HG03354 (cell line): ENCODE measurements at regions not wholly inside any gene's neighbourhood (a gene's known extent, or its start where the extent isn't known, plus 50 kb on each side); places are given as distances from the start of the nearest gene placed in this dataset.

ENCODE experiments used
- ATAC-seq: cut with Tn5 transposase; IDR thresholded peaks from one replicate; pipeline ENCODE4 v1.9.1; 2021; ENCODE audit warnings: mild to moderate bottlenecking; ENCODE audit not compliant: unreplicated experiment, poor library complexity, severe bottlenecking

DNA sequence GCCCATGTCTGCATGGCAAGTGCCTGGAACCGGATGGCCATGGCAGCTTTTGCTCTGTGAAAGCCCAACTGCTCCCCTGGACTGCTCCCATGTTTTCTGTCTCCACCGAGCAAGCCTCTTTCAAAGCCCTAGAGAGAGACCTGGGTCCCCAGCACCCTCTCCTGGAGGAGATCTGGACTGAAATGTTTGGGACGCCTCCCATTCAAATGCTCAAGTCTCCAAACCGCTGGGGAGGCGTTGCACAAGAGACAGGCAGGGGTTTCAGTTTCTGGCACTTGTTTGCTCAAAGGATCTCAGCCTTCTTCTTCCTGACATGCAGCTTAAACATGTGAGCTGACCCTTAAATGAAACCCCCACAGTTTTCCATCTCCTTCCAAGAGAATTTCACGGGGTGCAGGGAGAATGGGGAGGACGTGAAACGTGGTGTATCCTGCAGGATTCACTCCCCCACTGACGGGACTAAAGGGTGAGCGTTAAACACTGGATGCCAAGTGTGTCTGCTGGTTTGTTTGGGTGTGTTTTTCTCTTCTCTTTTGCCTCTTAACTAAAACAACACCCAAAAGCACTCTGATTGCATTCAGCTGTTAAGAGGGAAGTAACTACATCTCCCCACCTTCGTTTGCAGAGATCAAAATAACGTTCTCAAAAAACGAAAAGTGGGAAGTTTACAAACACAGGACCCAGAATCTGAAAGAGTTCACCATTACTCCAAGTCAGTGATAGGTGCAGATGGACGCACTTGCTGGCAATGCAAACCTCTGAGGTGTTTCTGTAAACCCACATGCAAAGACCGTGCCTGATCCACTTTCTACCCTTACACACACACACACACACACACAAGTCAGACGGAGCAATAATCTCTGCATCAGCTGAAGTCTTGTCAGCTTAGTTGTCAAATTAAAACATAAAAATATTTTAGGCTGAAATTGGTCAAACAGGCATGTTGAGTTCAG lies 256.9 kb downstream of the C16orf95 start:
- ATAC-seq, result no peak

DNA sequence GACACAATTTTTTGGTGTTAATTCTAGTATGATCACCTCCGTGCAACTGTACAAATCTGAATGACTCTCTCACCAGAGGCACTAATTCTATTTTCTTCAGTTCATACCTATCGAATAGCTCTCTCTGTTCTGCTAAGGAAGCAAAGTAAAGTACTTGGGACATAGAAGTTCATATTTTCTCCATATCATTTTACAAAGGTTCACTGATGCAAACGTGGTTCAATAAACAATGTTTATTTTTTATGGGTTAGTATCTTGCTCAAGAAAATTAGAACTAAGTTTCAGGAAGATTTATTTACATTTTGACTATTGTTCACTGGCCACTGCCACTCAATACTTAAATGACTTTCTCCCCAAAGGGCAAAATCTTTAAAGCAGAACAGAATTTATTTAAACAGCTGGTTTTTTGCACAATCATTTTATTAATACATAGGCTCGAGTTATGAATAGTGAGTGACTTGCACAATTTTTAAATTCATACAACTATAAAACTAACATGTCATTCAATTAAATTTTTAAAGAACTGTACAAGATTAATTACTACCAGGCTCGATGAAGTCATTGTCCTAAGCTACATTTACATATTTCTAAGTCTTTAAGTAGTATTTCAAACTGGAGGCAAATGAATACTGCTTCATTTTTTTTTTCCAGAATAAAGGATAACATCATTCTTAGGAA lies 255.8 kb downstream of the C16orf95 start:
- ATAC-seq, result no peak

DNA sequence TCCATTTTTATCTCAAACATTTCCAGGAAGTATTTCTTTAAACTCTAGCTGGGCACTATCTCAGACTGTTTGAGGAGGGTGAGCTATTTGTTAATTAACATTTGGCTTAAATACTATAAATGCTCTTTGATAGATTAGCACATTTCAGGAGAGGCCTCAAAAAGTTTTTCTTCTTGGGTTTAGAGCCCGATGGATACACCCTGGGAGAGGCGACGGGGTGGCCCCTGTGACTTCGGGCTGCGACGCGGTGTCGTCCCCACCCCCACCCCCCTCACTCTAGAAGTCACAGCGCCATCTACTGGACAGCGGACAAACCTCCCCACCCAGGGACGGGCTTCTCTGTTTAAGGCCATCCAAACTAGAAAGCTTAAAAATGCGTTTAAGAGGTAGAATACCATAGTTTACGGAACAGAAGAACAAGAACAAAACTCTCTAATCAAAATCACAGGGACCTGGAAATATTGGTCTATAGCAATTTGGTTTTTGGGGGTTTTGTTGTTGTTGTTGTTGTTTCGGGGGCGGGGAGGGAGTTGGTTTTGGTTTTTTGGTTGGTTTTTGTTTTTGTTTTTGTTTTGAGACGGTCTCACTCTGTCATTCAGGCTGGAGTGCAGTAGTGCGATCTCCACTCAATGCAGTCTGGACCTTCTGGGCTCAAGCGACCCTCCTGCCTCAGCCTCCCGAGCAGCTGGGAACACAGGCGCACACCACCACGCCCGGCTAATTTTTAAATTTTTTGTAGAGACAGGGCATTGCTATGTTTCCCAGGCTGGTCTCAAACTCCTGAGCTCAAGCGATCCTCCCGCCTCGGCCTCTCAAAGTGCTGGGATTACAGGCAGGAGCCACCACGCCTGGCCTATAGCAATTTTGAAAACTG lies 254.4 kb downstream of the C16orf95 start:
- no peak for ATAC-seq

DNA sequence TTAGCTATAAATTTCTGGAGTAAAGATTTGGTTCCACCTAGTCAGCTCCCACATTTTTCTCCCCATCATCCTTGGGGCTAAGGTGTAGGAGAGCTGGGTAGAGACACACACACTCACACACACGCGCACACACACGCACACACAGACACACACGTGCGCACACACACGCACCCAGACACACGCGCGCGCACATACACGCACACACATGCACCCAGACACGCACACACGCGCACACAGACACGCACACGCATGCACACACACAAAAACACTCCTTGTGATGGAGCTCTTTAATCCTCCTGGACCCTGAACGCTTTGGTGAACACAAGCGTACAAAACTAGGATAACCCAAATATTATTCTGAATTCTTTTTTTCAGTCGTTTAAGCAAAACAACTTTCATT lies 253.6 kb downstream of the C16orf95 start:
- no peak for ATAC-seq

DNA sequence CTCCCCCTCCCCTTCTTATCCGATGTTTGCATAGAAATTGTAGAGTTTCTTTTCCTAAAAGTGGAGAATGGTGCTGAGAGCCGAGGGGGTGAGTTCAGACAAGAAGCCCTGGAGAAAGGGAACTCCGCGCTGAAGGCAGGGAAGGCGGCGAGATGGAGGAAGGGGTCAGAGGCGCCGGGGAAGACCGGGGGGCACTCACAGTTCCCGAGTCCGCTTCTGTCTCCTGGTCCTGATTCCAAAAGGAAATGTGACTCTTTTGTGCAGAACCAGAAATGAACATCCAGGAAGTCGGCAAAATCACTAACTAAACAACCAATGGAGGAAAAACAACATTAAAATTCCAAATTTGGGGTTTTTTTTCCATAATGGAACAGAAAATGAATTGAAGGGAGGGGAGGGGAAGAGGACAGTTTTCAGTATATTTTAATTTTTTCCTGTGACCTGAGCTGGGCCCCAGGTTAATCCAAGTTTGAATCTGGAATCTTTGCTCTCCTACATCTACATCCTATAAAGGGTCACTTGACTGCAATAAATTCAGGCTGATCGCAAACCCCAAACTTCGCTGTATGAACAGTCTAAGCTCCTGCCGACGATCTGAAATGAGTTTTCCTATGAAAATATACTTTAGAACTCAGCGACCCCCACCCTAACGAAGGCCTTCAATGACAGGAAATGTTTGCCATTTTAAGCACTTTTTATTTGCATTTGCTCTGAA lies 252.3 kb downstream of the C16orf95 start:
- no peak for ATAC-seq

DNA sequence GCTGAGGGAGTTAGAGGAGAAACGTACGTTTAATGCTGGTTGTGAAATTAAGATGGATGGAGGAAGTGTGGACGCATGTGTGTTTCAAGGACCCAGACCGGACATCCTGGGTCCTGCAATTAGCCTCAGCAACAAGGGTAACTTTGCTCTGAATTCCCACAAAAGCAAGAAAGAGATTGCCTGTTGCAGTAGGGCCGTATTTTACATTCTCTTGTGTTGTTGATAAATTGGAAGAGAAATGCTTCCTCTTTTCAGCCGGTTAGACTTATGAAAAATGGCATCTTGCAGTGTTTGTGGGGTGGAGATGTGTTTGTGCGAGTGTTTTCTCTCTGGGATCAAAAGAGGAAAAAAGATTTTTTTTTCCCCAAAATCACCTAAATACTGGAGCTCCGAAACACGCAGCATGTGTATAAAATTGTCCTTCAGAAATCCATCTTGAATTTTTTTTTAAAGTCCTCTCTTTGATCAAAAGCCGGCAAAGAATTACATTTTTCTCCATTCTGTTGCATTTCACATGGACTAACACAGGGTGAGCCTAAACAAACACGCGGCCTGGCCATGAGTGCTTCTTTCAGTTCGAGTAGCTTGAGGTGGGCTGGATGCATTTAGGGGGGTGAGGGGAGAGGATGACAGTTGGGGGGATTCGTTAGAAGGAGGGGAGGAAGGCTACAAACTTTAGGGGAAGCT lies 251.6 kb downstream of the C16orf95 start:
- no peak for ATAC-seq

DNA sequence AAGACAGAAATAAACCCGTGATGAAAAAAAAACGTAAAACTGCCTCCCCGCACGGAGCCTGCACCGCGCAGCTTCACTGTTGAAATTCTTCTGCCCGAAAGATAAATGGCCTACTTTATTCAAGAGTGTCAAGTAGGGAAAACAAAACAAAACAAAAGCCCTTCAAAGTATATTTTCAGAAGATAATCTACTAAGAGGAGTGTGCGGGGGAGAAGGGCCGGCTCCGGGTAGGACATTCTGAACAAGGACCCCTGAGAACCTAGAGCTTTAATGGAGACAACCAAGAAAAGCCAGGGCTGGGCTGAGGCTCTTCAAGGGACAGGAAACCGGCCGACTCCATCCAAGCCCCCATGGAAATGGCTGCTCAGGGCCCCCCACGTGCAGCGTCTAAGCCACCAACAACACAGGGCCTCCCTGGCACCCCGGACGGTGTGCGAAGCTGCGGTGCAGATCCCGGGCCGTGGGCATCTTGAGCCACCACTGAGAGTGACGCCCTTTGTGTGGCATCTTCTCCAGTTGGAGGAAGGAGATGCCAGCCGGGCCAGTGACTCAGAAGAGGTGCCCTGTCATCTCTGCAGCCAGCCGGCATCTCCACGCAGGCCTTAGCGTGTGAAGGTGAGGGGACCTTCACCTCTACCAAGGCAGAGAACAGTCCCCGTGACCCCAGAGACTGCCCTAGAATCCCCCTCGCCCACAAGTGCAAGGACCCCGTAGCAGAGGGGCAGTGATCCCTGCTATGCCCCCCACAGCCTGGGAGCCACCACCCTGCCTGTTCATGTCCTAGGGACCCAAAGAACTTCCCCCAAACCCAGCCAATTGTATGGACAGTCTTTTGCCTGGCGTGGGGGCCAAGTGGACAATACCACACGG lies 250.8 kb downstream of the C16orf95 start:
- ATAC-seq, result no peak

DNA sequence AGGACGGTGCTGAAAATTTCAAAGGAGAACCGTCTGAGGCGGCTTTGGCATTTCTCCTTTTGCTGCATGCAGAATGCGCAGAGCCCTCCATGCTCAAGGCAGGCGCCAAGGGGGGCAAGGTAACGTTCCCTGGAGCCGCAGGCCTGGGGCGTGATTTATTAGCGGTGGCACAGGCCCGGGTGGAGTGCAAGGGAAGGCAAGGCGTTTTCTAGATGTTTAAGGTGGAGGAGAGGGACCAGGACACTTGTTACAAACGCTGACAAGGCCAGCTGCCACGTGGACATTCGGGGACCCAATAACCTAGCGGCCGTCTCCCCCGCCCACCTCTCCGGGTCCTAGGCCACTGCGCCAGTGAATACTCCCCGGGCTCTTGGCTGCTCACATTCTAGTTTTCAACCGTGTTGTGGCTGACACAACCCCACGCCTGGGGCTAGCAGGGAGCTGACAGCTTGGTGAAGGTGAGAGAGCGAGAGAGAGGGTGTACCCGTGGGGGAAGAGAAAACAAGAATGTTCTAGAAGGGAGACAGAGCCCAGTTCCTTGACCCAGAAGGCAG lies 250.1 kb downstream of the C16orf95 start:
- no peak for ATAC-seq

DNA sequence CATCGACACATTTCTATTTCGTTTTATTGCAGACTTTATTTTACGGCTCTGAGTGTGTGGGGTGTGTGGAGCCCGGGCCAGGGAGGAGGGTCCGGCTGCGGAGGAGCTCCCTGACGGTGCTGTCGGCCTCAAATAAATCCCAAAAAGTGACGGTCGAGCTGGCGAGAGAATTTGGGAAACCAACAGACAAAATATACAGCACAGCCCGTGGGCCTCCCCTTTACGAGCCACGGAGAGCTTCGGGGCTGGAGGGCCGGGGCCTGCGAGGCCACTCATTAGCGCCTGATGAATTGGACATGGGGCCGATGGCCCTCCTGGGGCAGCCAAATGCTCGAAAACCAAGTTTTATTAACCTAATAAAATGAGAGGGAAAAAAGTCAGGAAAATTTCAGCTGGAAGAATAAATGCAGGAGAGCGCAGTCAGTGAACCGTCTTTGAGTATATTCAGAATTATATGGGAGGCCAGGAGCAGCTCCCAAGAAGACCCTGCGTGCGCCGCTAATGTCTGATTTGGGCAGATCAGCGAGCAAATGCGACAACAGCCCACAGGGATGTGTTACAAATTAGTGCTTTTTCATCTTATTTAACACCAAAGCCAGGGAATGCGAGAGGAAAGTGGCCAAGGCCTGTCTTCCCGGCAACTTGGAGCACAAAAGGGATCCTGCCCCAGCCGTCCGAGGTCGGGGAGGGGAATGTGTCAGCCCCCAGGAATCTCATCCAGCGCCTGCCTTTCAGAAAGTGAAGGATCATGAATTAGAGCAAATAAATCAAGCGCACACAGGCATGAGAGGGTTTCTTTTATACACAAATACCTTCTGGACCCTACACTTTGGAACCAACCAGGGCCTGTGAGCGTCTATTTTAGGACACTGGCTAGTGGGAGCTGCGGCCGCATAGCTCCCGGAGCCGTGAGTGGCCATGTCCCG lies 249.1 kb downstream of the C16orf95 start:
- ATAC-seq, result no peak

DNA sequence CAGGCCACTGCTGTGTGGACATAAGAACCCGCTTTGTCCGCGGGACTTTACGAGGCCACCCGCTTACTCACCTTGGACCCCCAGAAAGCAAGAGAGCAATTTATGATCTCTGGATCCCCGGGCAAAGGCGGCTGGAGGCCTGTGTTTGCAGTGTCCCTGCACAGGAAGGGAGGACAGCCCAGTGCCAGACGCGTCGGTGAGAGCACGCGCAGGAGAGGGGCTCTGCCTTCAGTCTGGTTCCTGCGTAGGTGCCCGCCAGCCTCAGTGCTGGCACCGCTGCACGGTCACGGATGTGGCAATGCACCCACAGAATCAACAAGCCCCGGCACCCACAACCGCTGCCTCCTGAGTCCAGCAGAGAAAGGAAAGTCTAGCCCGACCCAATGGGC lies 248.4 kb downstream of the C16orf95 start:
- ATAC-seq, result no peak

DNA sequence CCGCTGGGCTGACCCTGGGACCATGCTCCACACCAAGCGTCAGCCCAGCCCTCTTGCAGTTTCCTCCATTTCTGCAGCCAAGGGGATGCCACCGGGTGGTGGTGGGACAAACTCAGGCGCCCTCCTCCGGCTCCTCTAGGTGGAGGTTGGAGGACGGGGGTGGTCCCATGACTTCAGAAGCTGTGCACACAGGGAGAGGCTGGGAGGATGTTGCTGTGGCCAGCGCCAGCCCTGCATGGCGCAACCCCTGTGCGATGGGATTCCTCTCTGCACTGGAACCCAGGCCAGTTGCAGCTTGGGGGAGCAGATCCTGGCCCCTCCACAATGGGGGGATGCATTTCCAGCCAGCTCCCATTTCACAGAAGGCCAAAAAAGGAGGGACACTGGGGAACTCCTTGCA lies 246.5 kb downstream of the C16orf95 start:
- ATAC-seq, result no peak

DNA sequence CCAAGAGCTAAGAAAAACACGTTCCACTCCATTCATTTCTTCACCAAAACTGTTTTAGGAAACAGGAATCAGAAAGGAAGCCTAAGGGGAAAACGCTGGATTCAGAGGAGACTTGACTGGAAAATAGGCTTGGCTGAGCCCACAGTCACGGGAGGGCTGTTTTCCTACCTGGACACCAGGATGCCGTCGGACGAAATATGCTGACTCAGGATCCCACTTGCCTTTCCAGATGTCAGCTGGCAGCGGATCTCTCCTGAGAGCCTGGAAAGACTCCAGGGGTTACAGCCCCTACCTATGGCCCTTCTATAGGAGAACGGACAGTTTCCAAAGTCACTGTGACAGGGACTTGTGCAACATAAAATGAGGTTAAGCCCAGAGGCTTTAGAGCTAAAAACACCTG lies 245.1 kb downstream of the C16orf95 start:
- ATAC-seq, result no peak

DNA sequence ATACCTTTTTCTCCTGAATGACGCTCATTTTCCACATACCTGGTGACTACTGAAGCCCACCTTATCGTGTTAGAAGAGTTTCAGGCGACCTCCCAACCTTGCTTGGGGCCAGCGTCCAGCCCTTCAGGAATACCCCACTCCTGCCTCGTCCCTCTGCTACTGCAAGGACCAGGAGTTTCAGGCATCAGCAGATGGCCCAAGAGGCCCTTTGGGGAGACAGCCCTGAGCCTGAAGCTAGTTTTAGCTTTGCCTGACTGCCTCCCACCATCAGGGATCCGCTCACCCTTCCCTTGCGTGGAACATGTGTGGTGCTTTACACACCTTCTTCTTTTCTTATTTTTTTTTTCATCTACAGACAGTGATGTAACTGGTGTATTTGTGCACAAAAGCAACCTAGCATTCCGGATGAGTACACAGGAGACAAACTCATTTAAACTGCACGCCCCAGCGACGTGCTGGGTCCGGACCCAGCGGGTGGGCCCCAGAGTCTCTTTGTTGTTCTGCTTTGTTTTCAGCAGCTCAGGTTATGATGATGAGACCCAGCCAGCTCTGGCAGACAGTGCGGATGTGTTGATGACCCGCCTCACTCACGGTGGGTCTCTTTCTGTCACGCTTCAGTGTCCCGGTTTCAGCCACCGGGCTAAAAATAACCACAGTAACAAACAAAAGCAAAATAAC lies 242.4 kb downstream of the C16orf95 start:
- peak; percentile 76 for ATAC-seq

DNA sequence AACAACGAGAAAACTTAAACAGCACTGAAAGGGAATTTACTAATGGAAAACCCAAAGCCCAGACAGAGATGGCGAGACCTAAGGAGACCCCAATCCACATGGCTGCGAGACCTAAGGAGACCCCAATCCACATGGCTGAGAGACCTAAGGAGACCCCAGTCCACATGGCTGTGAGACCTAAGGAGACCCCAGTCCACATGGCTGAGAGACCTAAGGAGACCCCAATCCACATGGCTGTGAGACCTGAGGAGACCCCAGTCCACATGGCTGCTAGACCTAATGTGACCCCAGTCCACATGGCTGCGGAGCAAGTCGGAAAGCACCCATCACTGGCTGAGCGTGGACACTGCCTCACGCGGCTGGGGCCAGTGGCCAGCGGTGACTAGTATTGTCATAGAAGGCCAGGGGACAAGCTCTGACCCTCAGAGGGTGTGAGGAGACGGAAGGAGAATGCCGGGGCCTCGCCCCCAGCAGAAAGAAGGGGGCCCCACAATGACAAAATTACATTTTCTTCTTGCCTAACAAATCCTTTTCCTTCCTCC lies 241.8 kb downstream of the C16orf95 start:
- ATAC-seq, result no peak

DNA sequence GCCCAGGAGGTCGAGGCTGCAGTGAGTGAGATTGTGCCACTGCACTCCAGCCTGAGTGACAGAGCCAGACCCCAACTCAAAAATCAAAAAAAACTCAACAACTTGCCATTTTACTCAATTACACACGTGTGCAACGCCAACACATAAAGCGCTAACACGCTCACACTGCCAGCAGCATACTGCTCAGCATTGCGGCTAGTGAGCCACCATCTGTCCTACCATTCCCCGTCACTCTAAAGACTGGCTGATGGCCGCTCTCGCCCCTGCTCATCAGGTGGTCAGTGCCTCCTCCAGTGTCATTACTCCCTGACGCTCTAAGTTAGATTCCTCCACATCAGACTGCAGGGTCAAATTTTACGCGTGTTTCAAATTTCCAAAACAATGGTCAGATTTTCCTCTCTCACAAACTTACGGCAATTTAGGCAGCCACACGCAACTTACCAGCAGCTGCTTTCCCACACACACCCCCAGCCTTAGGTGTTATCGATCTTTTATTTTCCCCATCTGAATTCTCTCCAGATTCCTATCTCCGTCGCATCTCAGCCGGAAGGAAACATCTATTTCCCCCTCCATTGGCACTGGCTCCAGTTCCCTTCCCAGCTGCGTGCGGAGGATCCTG lies 240.8 kb downstream of the C16orf95 start:
- ATAC-seq, result no peak
